IMR-90 (cell line): ENCODE measurements at regions not wholly inside any gene's neighbourhood (a gene's known extent, or its start where the extent isn't known, plus 50 kb on each side); places are given as distances from the start of the nearest gene placed in this dataset.
A peak's percentile ranks its signal among the peaks of the same experiment; 100 is the strongest.

ENCODE experiments used
- ATAC-seq: fragments of 200-7000 bp; cut with Tn5 transposase; 2 replicates; pipeline ENCODE4 v1.9.1; 2020; ENCODE audit warnings: low read depth, mild to moderate bottlenecking, moderate library complexity
- BruUV-seq: library from RNA; stranded (reverse); fragments of 400-500 nt; replicated peaks from 2 replicates; lab custom pipeline; 2021; lab: Mats Ljungman, UMichigan
- CTCF ChIA-PET: fragments of 300-600 bp; formaldehyde crosslinking; extraction: SDS; loops from one replicate; lab custom pipeline; 2021; ENCODE audit warnings: antibody characterized with exemption; lab: Yijun Ruan, JAX
- POLR2A ChIA-PET: fragments of 300-600 bp; sonication (Branson Sonifier 250); formaldehyde crosslinking; loops from one replicate; lab custom pipeline; 2022; ENCODE audit warnings: antibody characterized with exemption; ENCODE audit not compliant: unreplicated experiment; lab: Charles Lee
- DNase-seq: peaks from one replicate; pipeline ENCODE4 v3.0.0; 2013
- H2AFZ ChIP-seq: replicated peaks from 2 replicates; pipeline ENCODE3; 2013; ENCODE audit warnings: low read length, mild to moderate bottlenecking; ENCODE audit not compliant: poor library complexity
- H2AK5ac ChIP-seq: 2 replicates; pipeline ENCODE4 v1.6.1; 2013; ENCODE audit warnings: low read depth, low read length, inconsistent platforms
- H2AK9ac ChIP-seq: replicated peaks from 2 replicates; pipeline ENCODE3; 2013; ENCODE audit warnings: mild to moderate bottlenecking, low read depth, low read length, moderate library complexity; ENCODE audit not compliant: poor library complexity
- H2BK120ac ChIP-seq: 2 replicates; pipeline ENCODE4 v1.6.1; 2013; ENCODE audit warnings: low read depth, low read length, inconsistent platforms
- H2BK15ac ChIP-seq: 3 replicates; pipeline ENCODE4 v1.6.1; 2013; ENCODE audit warnings: low read depth, low read length, inconsistent platforms
- H2BK20ac ChIP-seq: 2 replicates; pipeline ENCODE4 v1.6.1; 2013; ENCODE audit warnings: low read depth, mild to moderate bottlenecking, inconsistent platforms, low read length, moderate library complexity
- H2BK5ac ChIP-seq: 2 replicates; pipeline ENCODE4 v1.6.1; 2013; ENCODE audit warnings: mild to moderate bottlenecking, low read depth, low read length, inconsistent platforms; ENCODE audit not compliant: poor library complexity, severe bottlenecking
- H3K14ac ChIP-seq: replicated peaks from 2 replicates; pipeline ENCODE4 v1.6.1; 2013; ENCODE audit warnings: low read depth, low read length, inconsistent platforms
- H3K18ac ChIP-seq: 2 replicates; pipeline ENCODE4 v1.6.1; 2013; ENCODE audit warnings: low read depth, low read length, control low read depth
- H3K23ac ChIP-seq: 2 replicates; pipeline ENCODE4 v1.6.1; 2013; ENCODE audit warnings: low read depth, low read length, inconsistent platforms
- H3K27ac ChIP-seq: 2 replicates; pipeline ENCODE4 v1.5.1; 2013; ENCODE audit warnings: mild to moderate bottlenecking, control low read depth, low read length; ENCODE audit not compliant: insufficient read depth
- H3K27me3 ChIP-seq: 2 replicates; pipeline ENCODE4 v1.6.1; 2013; ENCODE audit warnings: low read length; ENCODE audit not compliant: control insufficient read depth, insufficient read depth
- H3K36me3 ChIP-seq: 2 replicates; pipeline ENCODE4 v1.6.1; 2013; ENCODE audit warnings: low read length, mixed read lengths; ENCODE audit not compliant: control insufficient read depth, insufficient read depth
- H3K4ac ChIP-seq: 2 replicates; pipeline ENCODE4 v1.6.1; 2013; ENCODE audit warnings: low read depth, low read length, inconsistent platforms
- H3K4me1 ChIP-seq: 2 replicates; pipeline ENCODE4 v1.6.1; 2013; ENCODE audit warnings: low read length, mixed read lengths; ENCODE audit not compliant: control insufficient read depth, insufficient read depth
- H3K4me2 ChIP-seq: 2 replicates; pipeline ENCODE4 v1.6.1; 2013; ENCODE audit warnings: low read depth, mild to moderate bottlenecking, control low read depth, low read length, moderate library complexity
- H3K4me3 ChIP-seq: 2 replicates; pipeline ENCODE4 v1.5.1; 2013; ENCODE audit warnings: low read depth, mild to moderate bottlenecking, control low read depth, low read length, moderate library complexity; ENCODE audit not compliant: insufficient read depth
- H3K56ac ChIP-seq: 2 replicates; pipeline ENCODE4 v1.6.1; 2013; ENCODE audit warnings: low read length, inconsistent platforms; ENCODE audit not compliant: insufficient read depth; ENCODE audit errors: extremely low read depth
- H3K79me1 ChIP-seq, 2 experiments: 2 replicates each; pipeline ENCODE4 v1.6.1; 2013; ENCODE audit warnings: low read length in 2 of 2, inconsistent platforms in 1 of 2, low read depth in 1 of 2
- H3K9ac ChIP-seq: 2 replicates; pipeline ENCODE4 v1.6.1; 2013; ENCODE audit warnings: low read depth, low read length, control low read depth
- H3K9me1 ChIP-seq: 2 replicates; pipeline ENCODE4 v1.6.1; 2013; ENCODE audit warnings: low read length, inconsistent platforms; ENCODE audit not compliant: insufficient read depth
- H3K9me3 ChIP-seq: 2 replicates; pipeline ENCODE4 v1.6.1; 2013; ENCODE audit warnings: low read length; ENCODE audit not compliant: control insufficient read depth, insufficient read depth
- H4K20me1 ChIP-seq: 2 replicates; pipeline ENCODE4 v1.6.1; 2013; ENCODE audit warnings: low read length, inconsistent platforms; ENCODE audit not compliant: insufficient read depth
- H4K5ac ChIP-seq: 2 replicates; pipeline ENCODE4 v1.6.1; 2013; ENCODE audit warnings: mild to moderate bottlenecking, low read depth, low read length, control low read depth
- H4K8ac ChIP-seq, 2 experiments: 2 replicates each; pipeline ENCODE4 v1.6.1; 2013; ENCODE audit warnings: low read depth in 2 of 2, low read length in 2 of 2, control low read depth in 1 of 2, inconsistent platforms in 1 of 2
- H4K91ac ChIP-seq: 2 replicates; pipeline ENCODE4 v1.6.1; 2013; ENCODE audit warnings: low read depth, low read length, inconsistent platforms; ENCODE audit not compliant: insufficient read depth
- BHLHE40 ChIP-seq: fragments of 150-350 bp; IDR thresholded peaks from 2 replicates; pipeline ENCODE4 v1.6.1; 2016; ENCODE audit warnings: mild to moderate bottlenecking, low read depth, low read length
- CEBPB ChIP-seq: IDR thresholded peaks from 2 replicates; pipeline ENCODE4 v1.6.1; 2012; ENCODE audit warnings: low read depth, low read length, improper control_type of control experiment
- CHD1 ChIP-seq: IDR thresholded peaks from 2 replicates; pipeline ENCODE4 v1.6.1; 2012; ENCODE audit warnings: low read depth, low read length, improper control_type of control experiment
- MXI1 ChIP-seq: IDR thresholded peaks from 2 replicates; pipeline ENCODE4 v1.6.1; 2012; ENCODE audit warnings: low read depth, mild to moderate bottlenecking, low read length, moderate library complexity, borderline replicate concordance
- POLR2A ChIP-seq: IDR thresholded peaks from 2 replicates; pipeline ENCODE4 v1.6.1; 2012; ENCODE audit warnings: mild to moderate bottlenecking, low read depth, low read length
- RAD21 ChIP-seq: IDR thresholded peaks from 2 replicates; pipeline ENCODE4 v1.6.1; 2012; ENCODE audit warnings: low read length, improper control_type of control experiment
- RCOR1 ChIP-seq: IDR thresholded peaks from 2 replicates; pipeline ENCODE4 v1.6.1; 2012; ENCODE audit warnings: mild to moderate bottlenecking, low read length, improper control_type of control experiment; ENCODE audit not compliant: insufficient replicate concordance
- SMC3 ChIP-seq: fragments of 150-350 bp; IDR thresholded peaks from 2 replicates; pipeline ENCODE4 v1.6.1; 2016; ENCODE audit warnings: low read depth, mild to moderate bottlenecking, antibody characterized with exemption, low read length, moderate library complexity
- WGBS, 2 experiments: methylation state at CpG; one replicate each; pipeline versions ENCODE4 v1.1.5 to v1.1.7; 2013; ENCODE audit warnings: missing lambda C conversion rate in 2 of 2; ENCODE audit not compliant: insufficient read length in 1 of 2; ENCODE audit errors: extremely low coverage in 2 of 2; 5-methylcytosine and 5-hydroxymethylcytosine counted together
- dilution Hi-C: fragments of 300-500 bp; cut with HindIII; formaldehyde crosslinking; loops from one replicate; pipeline ENCODE4 v1.14.3; 2018; ENCODE audit warnings: low sequenced_read_pairs; ENCODE audit not compliant: unreplicated experiment
- in situ Hi-C: fragments of 300-500 bp; cut with MboI; formaldehyde crosslinking; loops from 3 replicates; pipeline ENCODE4 v1.14.3; 2019; ENCODE audit warnings: low sequenced_read_pairs, inconsistent platforms, mixed read lengths
- intact Hi-C: fragments of 100-400 bp; cut with micrococcal nuclease; formaldehyde crosslinking; loops from 2 replicates; pipeline ENCODE4 v1.10.0; 2022
- TF ChIP-seq, protein P1 (sequence below): fragments of 150-350 bp; IDR thresholded peaks from 2 replicates; pipeline ENCODE4 v1.6.1; 2016; ENCODE audit warnings: low read depth, mild to moderate bottlenecking, low read length, moderate library complexity, borderline replicate concordance

DNA sequence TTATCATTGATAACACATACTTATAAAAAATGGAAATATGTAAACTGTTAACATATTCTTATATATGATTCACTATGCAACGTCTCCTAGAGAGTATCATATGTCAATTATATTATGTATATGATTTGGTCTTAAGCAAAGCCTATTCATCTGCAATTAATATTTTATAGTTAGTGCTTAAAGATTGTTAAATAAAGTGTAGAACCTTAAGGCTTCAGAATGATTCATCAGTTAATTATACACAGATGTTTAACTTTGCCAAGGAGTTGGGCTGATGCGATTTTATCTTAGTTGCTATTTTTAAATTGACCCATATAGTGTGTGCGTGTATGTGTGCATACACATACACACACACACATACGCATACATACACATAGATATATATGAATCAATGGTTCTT is 323.1 kb downstream of the RBM43 start:
- in situ Hi-C loops: no loop called here
- no peaks in the 10 kb centered on the region for H3K9me3 ChIP-seq
- H2BK5ac ChIP-seq: no peak overlapping the region
- no peak overlapping the region for H2BK120ac ChIP-seq
- H4K5ac ChIP-seq: no peak overlapping the region
- no CpG with 5 or more reads among the region's 4 CpGs for WGBS, 2 experiments
- no peak overlapping the region for H2BK20ac ChIP-seq
- no peaks in the 10 kb centered on the region for H3K27me3 ChIP-seq
- DNase-seq (peak; percentile 57), ATAC-seq (peak; percentile 51; the same call in 1 of the 2 replicates)
- no peak overlapping the region for H4K8ac ChIP-seq
- no peaks in the 10 kb centered on the region for H3K4me1 ChIP-seq
- intact Hi-C loops: no loop called here
- no peak overlapping the region for H2AK9ac ChIP-seq
- H3K14ac ChIP-seq: no peak overlapping the region
- POLR2A ChIA-PET: no interaction called here
- H3K36me3 ChIP-seq: no peaks in the 10 kb centered on the region
- H2BK15ac ChIP-seq: no peak overlapping the region
- H3K56ac ChIP-seq: no peak overlapping the region
- no peak overlapping the region for H3K4me2 ChIP-seq
- H3K27ac ChIP-seq: no peak overlapping the region
- no peak overlapping the region for H2AK5ac ChIP-seq
- H3K4me3 ChIP-seq: no peak overlapping the region
- dilution Hi-C loops: no loop called here
- no peak overlapping the region for H3K18ac ChIP-seq
- CTCF ChIA-PET: no interaction called here
- no peak overlapping the region for H3K9ac ChIP-seq
- H2AFZ ChIP-seq: no peak overlapping the region
- BruUV-seq: no TSS peak
- H4K91ac ChIP-seq: no peak overlapping the region
- no peaks in the 10 kb centered on the region for H3K9me1 ChIP-seq
- no peaks in the 10 kb centered on the region for H4K20me1 ChIP-seq
- H3K79me1 ChIP-seq: no peaks in the 10 kb centered on the region
- TF ChIP-seq CEBPB: no peak
- TF ChIP-seq, protein P1, sequence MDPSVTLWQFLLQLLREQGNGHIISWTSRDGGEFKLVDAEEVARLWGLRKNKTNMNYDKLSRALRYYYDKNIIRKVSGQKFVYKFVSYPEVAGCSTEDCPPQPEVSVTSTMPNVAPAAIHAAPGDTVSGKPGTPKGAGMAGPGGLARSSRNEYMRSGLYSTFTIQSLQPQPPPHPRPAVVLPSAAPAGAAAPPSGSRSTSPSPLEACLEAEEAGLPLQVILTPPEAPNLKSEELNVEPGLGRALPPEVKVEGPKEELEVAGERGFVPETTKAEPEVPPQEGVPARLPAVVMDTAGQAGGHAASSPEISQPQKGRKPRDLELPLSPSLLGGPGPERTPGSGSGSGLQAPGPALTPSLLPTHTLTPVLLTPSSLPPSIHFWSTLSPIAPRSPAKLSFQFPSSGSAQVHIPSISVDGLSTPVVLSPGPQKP: no peak
- TF ChIP-seq POLR2A: no peak
- no peak for TF ChIP-seq MXI1
- TF ChIP-seq SMC3: no peak
- TF ChIP-seq BHLHE40: no peak
- no peak for TF ChIP-seq RCOR1
- TF ChIP-seq CHD1: no peak
- no peak for TF ChIP-seq RAD21
- no peak overlapping the region for H3K4ac ChIP-seq
- no peak overlapping the region for H3K23ac ChIP-seq
